SK-N-SH treated with all-trans-retinoic acid at 6 μM for 48 hours (cell line): ENCODE measurements at regions not wholly inside any gene's neighbourhood (a gene's known extent, or its start where the extent isn't known, plus 50 kb on each side); places are given as distances from the start of the nearest gene placed in this dataset.

Source experiments
- ARNTL ChIP-seq: fragments of 450-650 bp; formaldehyde crosslinking; IDR thresholded peaks from 2 replicates; pipeline ENCODE4 v1.5.0; 2020; ENCODE audit warnings: low read depth, mild to moderate bottlenecking, moderate library complexity, borderline replicate concordance
- CSRNP3 ChIP-seq: fragments of 250-450 bp; sonication (Bioruptor Pico); IDR thresholded peaks from 2 replicates; pipeline ENCODE4 v1.5.1; 2021; ENCODE audit warnings: mild to moderate bottlenecking, moderate library complexity
- GLIS3 ChIP-seq: fragments of 250-450 bp; sonication (Bioruptor Pico); IDR thresholded peaks from 2 replicates; pipeline ENCODE4 v1.5.0; 2020; ENCODE audit warnings: mild to moderate bottlenecking, moderate library complexity
- OSR1 ChIP-seq: fragments of 250-450 bp; sonication (Bioruptor Pico); IDR thresholded peaks from 2 replicates; pipeline ENCODE4 v1.8.0; 2022; ENCODE audit warnings: moderate library complexity, mild to moderate bottlenecking, inconsistent platforms
- PATZ1 ChIP-seq: fragments of 250-450 bp; sonication (Bioruptor Pico); IDR thresholded peaks from 2 replicates; pipeline ENCODE4 v1.8.0; 2020; ENCODE audit warnings: mild to moderate bottlenecking, moderate library complexity, borderline replicate concordance
- TSHZ2 ChIP-seq: fragments of 250-450 bp; sonication (Bioruptor Pico); IDR thresholded peaks from 2 replicates; pipeline ENCODE4 v1.5.0; 2020; ENCODE audit warnings: mild to moderate bottlenecking, moderate library complexity
- ZC3H10 ChIP-seq: fragments of 250-450 bp; sonication (Bioruptor Pico); IDR thresholded peaks from 2 replicates; pipeline ENCODE4 v1.5.1; 2021; ENCODE audit warnings: mild to moderate bottlenecking, moderate library complexity
- ZFP3 ChIP-seq: fragments of 250-450 bp; sonication (Bioruptor Pico); IDR thresholded peaks from 2 replicates; pipeline ENCODE4 v1.5.0; 2020; ENCODE audit warnings: mild to moderate bottlenecking, moderate library complexity
- ZFP30 ChIP-seq: fragments of 450-650 bp; formaldehyde crosslinking; IDR thresholded peaks from 2 replicates; pipeline ENCODE4 v1.5.0; 2022; ENCODE audit warnings: mild to moderate bottlenecking, moderate library complexity
- ZNF70 ChIP-seq: fragments of 450-650 bp; formaldehyde crosslinking; IDR thresholded peaks from 2 replicates; pipeline ENCODE4 v1.5.0; 2020; ENCODE audit warnings: mild to moderate bottlenecking, moderate library complexity
- ZNF8 ChIP-seq: fragments of 450-650 bp; formaldehyde crosslinking; IDR thresholded peaks from 2 replicates; pipeline ENCODE4 v1.5.0; 2020; ENCODE audit warnings: mild to moderate bottlenecking, moderate library complexity
- TF ChIP-seq, protein P1 (sequence below): fragments of 250-450 bp; sonication (Bioruptor Pico); IDR thresholded peaks from 2 replicates; pipeline ENCODE4 v1.5.1; 2020; ENCODE audit warnings: low read depth, mild to moderate bottlenecking, moderate library complexity
- TF ChIP-seq, protein P2 (sequence below): fragments of 250-450 bp; sonication (Bioruptor Pico); IDR thresholded peaks from 2 replicates; pipeline ENCODE4 v1.8.0; 2021; ENCODE audit warnings: low read depth, mild to moderate bottlenecking, moderate library complexity, borderline replicate concordance

DNA sequence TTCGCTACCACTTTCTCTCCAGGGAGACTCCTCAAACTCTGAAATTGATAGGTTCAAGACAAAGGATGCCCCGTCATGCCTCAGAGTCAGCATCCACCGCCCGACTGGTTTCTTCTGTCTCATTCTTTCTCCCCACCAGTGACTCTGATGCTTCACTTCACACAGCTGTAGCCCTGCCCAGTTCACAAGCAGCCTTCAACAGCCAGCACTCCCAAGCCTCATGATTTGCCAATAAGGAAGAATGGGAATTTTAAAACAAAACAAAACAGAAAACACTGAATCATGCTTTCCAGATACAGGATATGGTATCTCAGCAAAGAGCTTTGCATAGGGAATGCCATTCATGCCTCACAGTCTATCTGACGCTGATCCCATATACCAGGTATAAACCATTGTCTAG is 371.2 kb upstream of the RORB start:
- TF ChIP-seq PATZ1 (CRISPR knock-in tag), result no peak
- TF ChIP-seq ARNTL (CRISPR knock-in tag), result no peak
- no peak for TF ChIP-seq ZC3H10
- TF ChIP-seq GLIS3 (CRISPR knock-in tag), result no peak
- TF ChIP-seq, protein P1, sequence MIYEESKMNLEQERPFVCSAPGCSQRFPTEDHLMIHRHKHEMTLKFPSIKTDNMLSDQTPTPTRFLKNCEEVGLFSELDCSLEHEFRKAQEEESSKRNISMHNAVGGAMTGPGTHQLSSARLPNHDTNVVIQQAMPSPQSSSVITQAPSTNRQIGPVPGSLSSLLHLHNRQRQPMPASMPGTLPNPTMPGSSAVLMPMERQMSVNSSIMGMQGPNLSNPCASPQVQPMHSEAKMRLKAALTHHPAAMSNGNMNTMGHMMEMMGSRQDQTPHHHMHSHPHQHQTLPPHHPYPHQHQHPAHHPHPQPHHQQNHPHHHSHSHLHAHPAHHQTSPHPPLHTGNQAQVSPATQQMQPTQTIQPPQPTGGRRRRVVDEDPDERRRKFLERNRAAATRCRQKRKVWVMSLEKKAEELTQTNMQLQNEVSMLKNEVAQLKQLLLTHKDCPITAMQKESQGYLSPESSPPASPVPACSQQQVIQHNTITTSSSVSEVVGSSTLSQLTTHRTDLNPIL (CRISPR knock-in tag), result no peak
- no peak for TF ChIP-seq OSR1 (CRISPR knock-in tag)
- TF ChIP-seq ZNF70, result no peak
- TF ChIP-seq CSRNP3 (CRISPR knock-in tag), result no peak
- TF ChIP-seq TSHZ2 (CRISPR knock-in tag), result no peak
- TF ChIP-seq ZNF8 (CRISPR knock-in tag), result no peak
- TF ChIP-seq ZFP3, result no peak
- TF ChIP-seq ZFP30, result no peak
- TF ChIP-seq, protein P2, sequence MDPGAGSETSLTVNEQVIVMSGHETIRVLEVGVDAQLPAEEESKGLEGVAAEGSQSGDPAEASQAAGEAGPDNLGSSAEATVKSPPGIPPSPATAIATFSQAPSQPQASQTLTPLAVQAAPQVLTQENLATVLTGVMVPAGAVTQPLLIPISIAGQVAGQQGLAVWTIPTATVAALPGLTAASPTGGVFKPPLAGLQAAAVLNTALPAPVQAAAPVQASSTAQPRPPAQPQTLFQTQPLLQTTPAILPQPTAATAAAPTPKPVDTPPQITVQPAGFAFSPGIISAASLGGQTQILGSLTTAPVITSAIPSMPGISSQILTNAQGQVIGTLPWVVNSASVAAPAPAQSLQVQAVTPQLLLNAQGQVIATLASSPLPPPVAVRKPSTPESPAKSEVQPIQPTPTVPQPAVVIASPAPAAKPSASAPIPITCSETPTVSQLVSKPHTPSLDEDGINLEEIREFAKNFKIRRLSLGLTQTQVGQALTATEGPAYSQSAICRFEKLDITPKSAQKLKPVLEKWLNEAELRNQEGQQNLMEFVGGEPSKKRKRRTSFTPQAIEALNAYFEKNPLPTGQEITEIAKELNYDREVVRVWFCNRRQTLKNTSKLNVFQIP (CRISPR knock-in tag), result no peak
